Esophagus muscularis mucosa (tissue), 4 donors: ENCODE measurements at regions not wholly inside any gene's neighbourhood (a gene's known extent, or its start where the extent isn't known, plus 50 kb on each side); places are given as distances from the start of the nearest gene placed in this dataset.

ENCODE experiments used
- DNase-seq: peaks from one replicate; pipeline ENCODE4 v3.0.0-alpha.2; 2017; ENCODE audit errors: extremely low spot score
- H3K27ac ChIP-seq, 4 donors: fragments of 200-600 bp; sonication (generic); replicated peaks in 1 of 4; 1 replicate in 3 of 4; 2 replicates in 1 of 4; pipeline ENCODE4 v1.5.1; 2016 to 2019; ENCODE audit warnings: mild to moderate bottlenecking in 1 of 4
- H3K27me3 ChIP-seq, 4 donors: fragments of 200-600 bp; sonication (generic); one replicate each; pipeline versions ENCODE4 v1.5.1 to v1.6.0; 2016 to 2019
- H3K36me3 ChIP-seq, 4 donors: fragments of 200-600 bp; sonication (generic); one replicate each; pipeline ENCODE4 v1.5.1; 2016 to 2019
- H3K4me1 ChIP-seq, 4 donors: fragments of 200-600 bp; sonication (generic); one replicate each; pipeline ENCODE4 v1.5.1; 2016 to 2019
- H3K4me3 ChIP-seq, 4 donors: fragments of 200-600 bp; sonication (generic); 1 replicate in 2 of 4; 2 replicates in 2 of 4; pipeline ENCODE4 v1.5.1; 2016 to 2019; ENCODE audit warnings: mild to moderate bottlenecking in 4 of 4, moderate library complexity in 1 of 4
- H3K9me3 ChIP-seq, 4 donors: fragments of 200-600 bp; sonication (generic); 1 replicate in 3 of 4; 2 replicates in 1 of 4; pipeline ENCODE4 v1.5.1; 2016 to 2019
- CTCF ChIP-seq, 3 experiments: fragments of 200-600 bp in 2 of 3; fragments of 450-650 bp in 1 of 3; sonication (generic) in 2 of 3; IDR thresholded peaks; one replicate each; pipeline ENCODE4 v1.5.1; 2017 to 2019; ENCODE audit warnings: antibody characterized with exemption in 3 of 3, mild to moderate bottlenecking in 2 of 3, moderate library complexity in 1 of 3
- EP300 ChIP-seq: sonication (generic); formaldehyde crosslinking; IDR thresholded peaks from one replicate; pipeline ENCODE4 v1.6.1; 2017; ENCODE audit warnings: antibody characterized with exemption
- POLR2A ChIP-seq: fragments of 450-650 bp; IDR thresholded peaks from one replicate; pipeline ENCODE4 v1.6.1; 2017; ENCODE audit warnings: antibody characterized with exemption, moderate library complexity, mild to moderate bottlenecking, low read depth
- POLR2AphosphoS5 ChIP-seq, 2 donors: sonication (generic); formaldehyde crosslinking; IDR thresholded peaks; one replicate each; pipeline ENCODE4 v1.6.1; 2017; ENCODE audit warnings: antibody characterized with exemption in 2 of 2
- WGBS: methylation state at CpG from one replicate; pipeline ENCODE4 v1.1.5; 2018; 5-methylcytosine and 5-hydroxymethylcytosine counted together
- intact Hi-C: fragments of 100-400 bp; cut with DNase I; formaldehyde crosslinking; loops from one replicate; pipeline ENCODE4 v1.15.1; 2023

GRCh38 chr10:128958834-128959690 is 508.0 kb upstream of the MGMT start:
- WGBS = 93% methylated on average over 39 of the region's 39 CpGs
- Histone ChIP-seq H3K9me3 (no peaks in the 10 kb centered on the region), H3K36me3 (no peaks in the 10 kb centered on the region), H3K4me3 (no peak overlapping the region), H3K27ac (no peak overlapping the region), H3K27me3 (peaks cover 0 to 26% (median 0%) of the 10 kb centered on the region in 4 donors), H3K4me1 (no peaks in the 10 kb centered on the region)
- DNase-seq = no peak
- no peak for TF ChIP-seq POLR2AphosphoS5 (IDR thresholded peaks at IDR 0.05)
- no peak for TF ChIP-seq POLR2A
- TF ChIP-seq EP300 = no peak
- TF ChIP-seq CTCF (IDR thresholded peaks at IDR 0.05) = no peak
- intact Hi-C loops = no loop called here

GRCh38 chr10:128959746-128960145 is 507.3 kb upstream of the MGMT start:
- no peaks in the 10 kb centered on the region for H3K9me3 ChIP-seq
- H3K27me3 ChIP-seq = peaks cover 0 to 32% (median 0%) of the 10 kb centered on the region in 4 donors
- TF ChIP-seq POLR2AphosphoS5 (IDR thresholded peaks at IDR 0.05) (no peak), CTCF (IDR thresholded peaks at IDR 0.05) (no peak), EP300 (no peak), POLR2A (no peak)
- H3K4me1 ChIP-seq = no peaks in the 10 kb centered on the region
- H3K36me3 ChIP-seq = no peaks in the 10 kb centered on the region
- DNase-seq = no peak
- no peak overlapping the region for H3K4me3 ChIP-seq
- WGBS = 80% methylated on average over 7 of the region's 7 CpGs
- H3K27ac ChIP-seq = no peak overlapping the region
- intact Hi-C loops = no loop called here

GRCh38 chr10:128960517-128960916 is 506.5 kb upstream of the MGMT start:
- WGBS = 42% methylated on average over 8 of the region's 8 CpGs
- Histone ChIP-seq H3K4me1 (no peaks in the 10 kb centered on the region), H3K27ac (no peak overlapping the region), H3K4me3 (no peak overlapping the region), H3K36me3 (no peaks in the 10 kb centered on the region), H3K27me3 (peaks cover 0 to 35% (median 0%) of the 10 kb centered on the region in 4 donors), H3K9me3 (no peaks in the 10 kb centered on the region)
- DNase-seq = no peak
- no peak for TF ChIP-seq POLR2A
- no peak for TF ChIP-seq EP300
- no peak for TF ChIP-seq POLR2AphosphoS5 (IDR thresholded peaks at IDR 0.05)
- TF ChIP-seq CTCF (IDR thresholded peaks at IDR 0.05) = no peak
- intact Hi-C loops = no loop called here

- DNase-seq = no peak
- peaks cover 0 to 35% (median 0%) of the 10 kb centered on the region in 4 donors for H3K27me3 ChIP-seq
- H3K9me3 ChIP-seq = no peaks in the 10 kb centered on the region
- no peak overlapping the region for H3K27ac ChIP-seq
- TF ChIP-seq POLR2A (no peak), EP300 (no peak), CTCF (IDR thresholded peaks at IDR 0.05) (no peak), POLR2AphosphoS5 (IDR thresholded peaks at IDR 0.05) (no peak)
- no peak overlapping the region for H3K4me3 ChIP-seq
- no peaks in the 10 kb centered on the region for H3K36me3 ChIP-seq
- no peaks in the 10 kb centered on the region for H3K4me1 ChIP-seq
- 92% methylated on average over 10 of the region's 10 CpGs for WGBS
- intact Hi-C loops = no loop called here
Observed at GRCh38 chr10:128962182-128962581, 504.9 kb upstream of the MGMT start.
